ENCODE measurements at regions not wholly inside any gene's neighbourhood (a gene's known extent, or its start where the extent isn't known, plus 50 kb on each side); places are given as distances from the start of the nearest gene placed in this dataset.
A peak's percentile ranks its signal among the peaks of the same experiment; 100 is the strongest.

- 19 to 43% methylated on average over 3 to 8 of the region's 8 CpGs for WGBS, 2 donors
- Histone ChIP-seq H3K27me3 (no peaks in the 10 kb centered on the region), H3K9me3 (peaks cover 0 to 10% (median 0%) of the 10 kb centered on the region in 4 donors), H3K36me3 (no peaks in the 10 kb centered on the region), H3K4me1 (peaks cover 0 to 16% (median 11%) of the 10 kb centered on the region in 4 donors), H3K4me3 (no peak overlapping the region), H3K27ac (peak overlapping the region in 2 of 4 donors; percentile 46 to 80)
- TF ChIP-seq POLR2A (IDR thresholded peaks at IDR 0.05), result no peak
- no peak for TF ChIP-seq EP300 (IDR thresholded peaks at IDR 0.05)
- no peak for TF ChIP-seq CTCF (IDR thresholded peaks at IDR 0.05)
- no peak for TF ChIP-seq POLR2AphosphoS5 (IDR thresholded peaks at IDR 0.05)
- DNase-seq (no peak), ATAC-seq (ENCODE audit: low FRiP score in 2 of 2) (peak in 1 of 2 donors; percentile 69)
Observed at GRCh38 chr7:155907450-155908200, 95.4 kb upstream of the SHH start.

GRCh38 chr7:155901176-155901575 is 88.9 kb upstream of the SHH start:
- WGBS, 2 donors, result 80 to 91% methylated on average over 8 to 11 of the region's 11 CpGs
- H3K4me1 ChIP-seq, result no peaks in the 10 kb centered on the region
- no peaks in the 10 kb centered on the region for H3K36me3 ChIP-seq

GRCh38 chr7:155899596-155899995 is 87.3 kb upstream of the SHH start:
- no peaks in the 10 kb centered on the region for H3K36me3 ChIP-seq
- DNase-seq, result no peak
- 87 to 89% methylated on average over 4 of the region's 4 CpGs for WGBS, 2 donors

More at GRCh38 chr7:155901176-155901575, 88.9 kb upstream of the SHH start:
- H3K27ac ChIP-seq, result no peak overlapping the region
- TF ChIP-seq EP300 (IDR thresholded peaks at IDR 0.05) (no peak), POLR2A (IDR thresholded peaks at IDR 0.05) (no peak), CTCF (IDR thresholded peaks at IDR 0.05) (no peak), POLR2AphosphoS5 (IDR thresholded peaks at IDR 0.05) (no peak)
- no peak overlapping the region for H3K4me3 ChIP-seq
- DNase-seq (no peak), ATAC-seq (ENCODE audit: low FRiP score in 2 of 2) (no peak)
- H3K27me3 ChIP-seq, result no peaks in the 10 kb centered on the region
- H3K9me3 ChIP-seq, result peaks cover 0 to 14% (median 0%) of the 10 kb centered on the region in 4 donors

GRCh38 chr7:155897758-155898386 is 85.6 kb upstream of the SHH start:
- no peaks in the 10 kb centered on the region for H3K27me3 ChIP-seq
- peaks cover 0 to 14% (median 0%) of the 10 kb centered on the region in 4 donors for H3K9me3 ChIP-seq
- TF ChIP-seq POLR2A (IDR thresholded peaks at IDR 0.05) (no peak), CTCF (IDR thresholded peaks at IDR 0.05) (no peak), POLR2AphosphoS5 (IDR thresholded peaks at IDR 0.05) (no peak), EP300 (IDR thresholded peaks at IDR 0.05) (no peak)
- ATAC-seq (ENCODE audit: low FRiP score in 2 of 2) (no peak), DNase-seq (no peak)
- H3K4me1 ChIP-seq, result no peaks in the 10 kb centered on the region
- no peaks in the 10 kb centered on the region for H3K36me3 ChIP-seq
- H3K27ac ChIP-seq, result no peak overlapping the region
- WGBS, 2 donors, result 83 to 89% methylated on average over 15 to 16 of the region's 16 CpGs
- H3K4me3 ChIP-seq, result no peak overlapping the region

More at GRCh38 chr7:155899596-155899995, 87.3 kb upstream of the SHH start:
- Histone ChIP-seq H3K4me3 (no peak overlapping the region), H3K27me3 (no peaks in the 10 kb centered on the region), H3K4me1 (no peaks in the 10 kb centered on the region), H3K27ac (no peak overlapping the region), H3K9me3 (peaks cover 0 to 14% (median 0%) of the 10 kb centered on the region in 4 donors)
- TF ChIP-seq POLR2AphosphoS5 (IDR thresholded peaks at IDR 0.05) (no peak), CTCF (IDR thresholded peaks at IDR 0.05) (no peak), EP300 (IDR thresholded peaks at IDR 0.05) (no peak), POLR2A (IDR thresholded peaks at IDR 0.05) (no peak)
- ATAC-seq (ENCODE audit: low FRiP score in 2 of 2), result no peak

Data from upper lobe of left lung (tissue), 6 donors.